ENCODE measurements at regions not wholly inside any gene's neighbourhood (a gene's known extent, or its start where the extent isn't known, plus 50 kb on each side); places are given as distances from the start of the nearest gene placed in this dataset.

GRCh38 chr4:26093551-26093950, 179.5 kb downstream of the SMIM20 start:
- TF ChIP-seq SIX5 (IDR thresholded peaks at IDR 0.05; ENCODE audit: low read depth, low read length) = no peak
- no peak for TF ChIP-seq PHF8 (conservative IDR thresholded peaks at IDR 0.05; ENCODE audit: low read depth, low read length)
- no peak for TF ChIP-seq KDM5A (IDR thresholded peaks at IDR 0.05; ENCODE audit: low read length)
- no peak for TF ChIP-seq POLR2A (IDR thresholded peaks at IDR 0.05; ENCODE audit: control extremely low read depth in 1 of 2, low read depth in 2 of 2, low read length in 2 of 2)
- no peak for TF ChIP-seq NRF1 (IDR thresholded peaks at IDR 0.05; ENCODE audit: low read depth, low read length)
- TF ChIP-seq FOSL1 (IDR thresholded peaks at IDR 0.05; ENCODE audit: insufficient read depth, low read depth, low read length) = no peak
- TF ChIP-seq MAX (IDR thresholded peaks at IDR 0.05) = no peak

All from H1 (cell line).